Left colon (tissue), 2 donors: ENCODE measurements at regions not wholly inside any gene's neighbourhood (a gene's known extent, or its start where the extent isn't known, plus 50 kb on each side); places are given as distances from the start of the nearest gene placed in this dataset.
"Not testable (repeated sequence)": the region's sequence is repeated elsewhere in the genome, so short reads cannot be mapped to it uniquely, and the experiment has no call there.

Experiments used
- ATAC-seq: fragments of 200-7000 bp; cut with Tn5 transposase; one replicate; pipeline ENCODE4 v1.9.1; 2020; ENCODE audit warnings: mild to moderate bottlenecking, moderate library complexity
- DNase-seq, 2 donors: peaks; one replicate each; pipeline ENCODE4 v3.0.0-alpha.2; 2020
- intact Hi-C, 2 donors: fragments of 100-400 bp; cut with DNase I in 1 of 2; cut with micrococcal nuclease in 1 of 2; formaldehyde crosslinking; loops; one replicate each; pipeline versions ENCODE4 v1.11.2 to v1.14.0; 2022; cut with DNase I, micrococcal nuclease
- donor health status: DM: no; HTN: no; CAD: no.
- donor health status: DM: yes; HTN: yes; CAD: no.

- intact Hi-C loops, ATAC-seq, DNase-seq: not testable (repeated sequence)
These were observed 842.4 kb upstream of the TPTE start for GRCh38 chr21:9679029-9679428.

GRCh38 chr21:9688945-9689344 is 832.4 kb upstream of the TPTE start:
- intact Hi-C loops, DNase-seq, ATAC-seq: not testable (repeated sequence)

GRCh38 chr21:9690981-9691380 is 830.4 kb upstream of the TPTE start:
- intact Hi-C loops, DNase-seq, ATAC-seq: not testable (repeated sequence)

- ATAC-seq, DNase-seq, intact Hi-C loops: not testable (repeated sequence)
These were observed 825.6 kb upstream of the TPTE start for GRCh38 chr21:9695759-9696158.

- ATAC-seq, intact Hi-C loops, DNase-seq: not testable (repeated sequence)
These were observed 823.6 kb upstream of the TPTE start for GRCh38 chr21:9697751-9698150.

- DNase-seq, intact Hi-C loops, ATAC-seq: not testable (repeated sequence)
These were observed 816.4 kb upstream of the TPTE start for GRCh38 chr21:9705016-9705415.

- DNase-seq, ATAC-seq, intact Hi-C loops: not testable (repeated sequence)
These were observed 815.9 kb upstream of the TPTE start for GRCh38 chr21:9705455-9705854.

GRCh38 chr21:9724542-9724941 is 796.8 kb upstream of the TPTE start:
- DNase-seq, intact Hi-C loops, ATAC-seq: not testable (repeated sequence)

GRCh38 chr21:9727187-9727586 is 794.2 kb upstream of the TPTE start:
- intact Hi-C loops, ATAC-seq, DNase-seq: not testable (repeated sequence)

GRCh38 chr21:9728219-9728992 is 793.0 kb upstream of the TPTE start:
- ATAC-seq, intact Hi-C loops, DNase-seq: not testable (repeated sequence)

GRCh38 chr21:9730866-9731265 is 790.5 kb upstream of the TPTE start:
- intact Hi-C loops = no loop called here
- DNase-seq (no peak), ATAC-seq (no peak)

GRCh38 chr21:9731317-9731716 is 790.1 kb upstream of the TPTE start:
- ATAC-seq, intact Hi-C loops, DNase-seq: not testable (repeated sequence)

GRCh38 chr21:9732605-9733004 is 788.8 kb upstream of the TPTE start:
- ATAC-seq = not testable (repeated sequence)

GRCh38 chr21:9733761-9734558 is 787.4 kb upstream of the TPTE start:
- ATAC-seq, DNase-seq, intact Hi-C loops: not testable (repeated sequence)

More at GRCh38 chr21:9732605-9733004, 788.8 kb upstream of the TPTE start:
- intact Hi-C loops, DNase-seq: not testable (repeated sequence)

GRCh38 chr21:9735421-9735961 is 785.9 kb upstream of the TPTE start:
- DNase-seq = no peak
- no peak for ATAC-seq
- intact Hi-C loops = no loop called here

- ATAC-seq, DNase-seq, intact Hi-C loops: not testable (repeated sequence)
These were observed 784.1 kb upstream of the TPTE start for GRCh38 chr21:9737301-9737700.

GRCh38 chr21:9737871-9738515 is 783.4 kb upstream of the TPTE start:
- intact Hi-C loops, DNase-seq, ATAC-seq: not testable (repeated sequence)

GRCh38 chr21:9738527-9738926 is 782.9 kb upstream of the TPTE start:
- DNase-seq (no peak), ATAC-seq (no peak)
- intact Hi-C loops = no loop called here

- ATAC-seq (no peak), DNase-seq (no peak)
- intact Hi-C loops = no loop called here
These were observed 782.1 kb upstream of the TPTE start for GRCh38 chr21:9739240-9739639.
